HG02870 (cell line): ENCODE measurements at regions not wholly inside any gene's neighbourhood (a gene's known extent, or its start where the extent isn't known, plus 50 kb on each side); places are given as distances from the start of the nearest gene placed in this dataset.
"Not testable (repeated sequence)": the region's sequence is repeated elsewhere in the genome, so short reads cannot be mapped to it uniquely, and the experiment has no call there.

Experiments
- ATAC-seq: cut with Tn5 transposase; IDR thresholded peaks from one replicate; pipeline ENCODE4 v1.9.1; 2021; ENCODE audit warnings: mild to moderate bottlenecking, moderate library complexity; ENCODE audit not compliant: unreplicated experiment

DNA sequence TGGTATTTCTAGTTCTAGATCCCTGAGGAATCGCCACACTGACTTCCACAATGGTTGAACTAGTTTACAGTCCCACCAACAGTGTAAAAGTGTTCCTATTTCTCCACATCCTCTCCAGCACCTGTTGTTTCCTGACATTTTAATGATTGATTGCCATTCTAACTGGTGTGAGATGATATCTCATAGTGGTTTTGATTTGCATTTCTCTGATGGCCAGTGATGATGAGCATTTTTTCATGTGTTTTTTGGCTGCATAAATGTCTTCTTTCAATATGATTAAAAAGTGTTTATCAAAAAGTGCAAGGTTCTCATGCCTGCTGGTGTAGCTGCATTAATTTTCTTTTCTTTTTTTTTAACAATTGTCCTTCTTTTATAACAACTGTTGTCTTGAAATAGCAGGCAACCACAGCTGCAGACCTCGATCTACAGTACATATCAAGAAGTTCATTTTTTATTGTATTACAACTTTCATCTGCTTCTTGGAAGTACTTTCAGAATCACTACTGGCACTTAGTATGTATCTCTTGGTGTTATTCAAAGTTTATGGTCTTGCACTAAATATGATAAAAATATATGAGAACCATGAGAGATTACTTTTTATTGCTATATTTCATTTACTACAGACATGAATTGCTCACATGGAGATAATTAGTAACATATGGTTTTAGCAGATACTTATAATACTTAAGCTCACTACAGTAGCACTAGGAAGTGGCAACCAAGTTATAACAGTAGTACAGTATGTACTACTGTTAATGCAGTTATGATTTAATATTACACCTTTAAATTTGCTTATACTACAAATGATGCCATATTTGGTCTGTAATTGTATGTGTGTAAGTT, 358.0 kb downstream of the ETV1 start:
- not testable (repeated sequence) for ATAC-seq

DNA sequence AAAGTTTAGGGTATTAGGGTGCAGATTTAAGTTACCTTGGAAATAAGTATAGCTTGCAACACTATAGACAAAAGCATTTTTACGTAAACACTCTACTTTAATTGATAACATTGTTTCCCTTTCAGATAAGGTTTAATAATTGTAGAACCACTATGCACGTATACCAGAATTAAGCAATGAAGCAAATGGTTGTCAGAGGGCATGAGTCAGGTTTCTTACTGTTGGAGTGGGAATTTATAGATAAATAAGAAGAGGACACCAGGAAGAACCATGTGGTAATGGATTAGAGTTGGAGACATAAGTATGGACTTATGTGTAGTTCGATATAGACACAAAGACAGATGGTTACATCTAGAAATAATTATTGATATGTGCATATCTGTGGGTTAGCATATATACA, 355.6 kb downstream of the ETV1 start:
- no peak for ATAC-seq

DNA sequence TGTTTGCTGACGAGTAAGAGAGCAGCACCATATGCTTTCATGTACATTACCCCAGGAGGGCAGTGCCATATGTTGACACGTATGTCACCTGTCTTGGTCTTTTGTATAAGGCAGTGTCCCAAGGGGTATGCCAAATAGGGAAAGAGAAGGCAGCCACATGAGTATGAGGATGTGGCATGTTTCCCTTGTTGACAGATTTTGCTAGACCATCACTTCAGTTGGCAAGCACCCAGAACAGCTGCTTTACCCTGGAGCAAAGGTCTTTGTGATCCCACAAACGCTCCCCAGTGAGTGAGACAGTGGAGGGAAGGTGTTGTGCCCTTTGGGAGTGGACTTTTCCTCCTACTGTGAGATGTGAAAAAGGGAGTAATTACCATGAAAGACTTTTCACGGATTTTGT, 350.1 kb downstream of the ETV1 start:
- no peak for ATAC-seq

DNA sequence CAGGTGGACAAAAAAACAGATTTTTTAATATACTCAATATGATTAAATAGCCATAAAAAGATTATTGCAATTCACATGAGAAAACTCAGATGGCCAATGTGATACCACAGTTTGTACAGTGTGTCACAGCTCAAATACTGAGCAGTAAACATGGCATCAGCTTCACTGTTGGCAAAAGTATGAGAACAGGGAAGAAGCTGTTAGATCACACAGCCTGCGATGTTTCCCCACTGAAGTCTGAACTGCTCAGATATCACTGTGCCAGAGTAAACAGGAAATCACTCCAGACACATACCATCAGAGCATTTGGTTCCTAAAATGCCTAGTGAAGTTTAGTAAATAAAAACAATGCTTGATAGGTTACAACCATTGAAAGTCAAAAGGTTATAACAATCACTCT, 347.8 kb downstream of the ETV1 start:
- ATAC-seq = no peak

DNA sequence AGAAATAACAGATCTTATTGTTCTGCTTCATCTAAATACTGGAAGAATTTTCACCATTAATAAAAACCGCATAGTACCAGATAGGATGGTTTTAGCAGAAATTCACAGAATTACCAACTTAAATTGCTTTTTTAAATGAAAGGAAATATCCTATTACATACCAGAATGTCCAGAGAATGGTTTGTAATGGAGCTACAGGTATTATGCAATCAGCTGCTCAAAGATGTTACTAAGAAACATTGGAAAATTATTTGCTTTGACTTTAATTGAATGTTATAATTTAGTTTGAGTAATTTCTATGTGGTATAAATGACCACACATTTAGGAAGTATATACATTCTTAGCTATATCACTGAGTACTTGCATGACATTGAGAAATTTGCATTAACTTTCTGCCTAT, 338.3 kb downstream of the ETV1 start:
- ATAC-seq = no peak

DNA sequence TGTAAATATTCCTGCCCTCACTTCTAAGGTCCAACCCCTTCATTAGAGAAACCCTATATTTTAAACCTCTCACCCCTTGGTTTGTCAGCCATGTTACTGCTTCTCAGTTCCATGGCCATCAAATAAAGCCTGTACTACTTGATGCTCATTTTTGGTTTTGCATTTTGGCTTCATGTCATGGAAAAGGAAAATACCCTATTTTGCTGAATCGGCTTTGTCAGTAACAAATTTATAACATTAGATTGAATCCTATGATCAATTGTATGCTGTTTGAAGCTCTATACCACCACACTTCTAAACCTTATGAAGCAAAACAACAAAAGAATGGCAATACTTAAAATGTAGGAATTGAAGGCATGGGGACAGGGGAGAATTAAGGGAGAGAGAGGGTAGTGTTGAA, 333.1 kb downstream of the ETV1 start:
- no peak for ATAC-seq

DNA sequence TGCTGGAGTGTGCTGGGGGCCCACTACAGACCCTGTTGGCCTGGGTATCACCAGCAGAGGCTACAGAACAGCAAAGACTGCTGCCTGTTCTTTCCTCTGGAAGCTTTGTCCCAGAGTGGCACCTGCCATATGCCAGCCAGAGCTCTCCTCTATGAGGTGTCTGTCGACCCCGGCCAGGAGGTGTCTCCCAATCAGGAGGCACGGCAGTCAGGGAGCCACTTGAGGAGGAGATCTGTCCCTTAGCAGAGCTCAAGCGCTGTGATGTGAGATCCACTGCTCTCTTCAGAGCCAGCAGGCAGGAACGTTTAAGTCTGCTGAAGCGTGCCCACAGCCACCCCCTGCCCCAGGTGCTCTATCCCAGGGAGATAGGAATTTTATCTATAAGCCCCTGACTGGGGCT, 316.2 kb downstream of the ETV1 start:
- ATAC-seq = no peak

DNA sequence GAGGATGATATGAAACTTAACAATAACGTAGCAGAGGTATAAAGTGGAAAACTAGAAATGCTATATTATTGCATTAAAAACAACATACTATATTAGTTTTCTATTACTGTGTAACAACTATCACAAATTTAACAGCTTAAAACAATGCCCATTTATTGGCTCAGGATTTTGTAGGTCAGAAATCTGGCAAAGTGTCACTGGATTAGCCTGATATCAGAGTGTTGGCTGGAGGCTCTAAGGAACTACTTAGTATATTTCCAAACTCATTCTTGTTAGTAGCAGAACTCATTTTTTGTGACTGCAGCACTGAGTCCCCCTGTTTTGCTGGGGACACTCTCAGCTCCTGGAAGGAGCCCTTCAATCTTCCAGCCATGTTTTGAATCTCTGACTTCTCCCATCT, 306.8 kb downstream of the ETV1 start:
- no peak for ATAC-seq

DNA sequence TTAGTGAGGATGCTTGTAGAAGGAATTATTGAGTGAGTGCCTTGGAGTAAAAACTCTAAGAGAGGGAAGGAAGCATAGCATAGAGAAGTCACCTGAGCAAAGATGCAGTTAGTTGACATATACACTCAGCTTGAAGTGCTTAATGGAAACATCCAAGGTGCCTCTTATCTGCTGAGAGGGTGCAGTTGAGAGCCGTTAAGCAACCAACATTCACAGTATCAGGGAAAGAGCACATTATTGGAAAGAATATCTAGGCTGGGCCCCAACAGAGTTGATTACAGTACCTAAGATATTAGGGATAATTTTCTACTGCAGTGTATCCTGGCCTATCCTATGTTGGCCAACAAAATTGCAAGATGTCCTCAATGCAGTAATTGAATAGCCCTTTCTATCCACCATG, 302.0 kb downstream of the ETV1 start:
- no peak for ATAC-seq

DNA sequence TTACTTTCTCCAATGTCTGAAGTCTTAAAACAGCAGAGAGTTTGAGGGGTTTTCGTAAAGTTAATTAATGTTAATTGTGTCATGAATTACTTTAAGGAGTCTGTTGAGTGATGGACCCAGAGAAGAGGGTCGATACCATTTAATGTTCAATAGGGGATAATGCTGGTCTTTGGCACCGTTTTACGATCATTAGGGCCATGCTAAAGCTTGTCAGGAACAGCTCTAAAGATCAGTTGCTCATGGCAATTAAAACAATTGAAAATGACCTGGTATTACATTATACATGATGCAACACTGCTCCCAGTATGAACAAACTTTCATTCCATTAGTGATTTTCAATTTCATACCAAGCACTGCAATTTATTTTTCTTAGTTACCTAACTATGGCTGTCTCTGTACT, 296.9 kb downstream of the ETV1 start:
- ATAC-seq = no peak

DNA sequence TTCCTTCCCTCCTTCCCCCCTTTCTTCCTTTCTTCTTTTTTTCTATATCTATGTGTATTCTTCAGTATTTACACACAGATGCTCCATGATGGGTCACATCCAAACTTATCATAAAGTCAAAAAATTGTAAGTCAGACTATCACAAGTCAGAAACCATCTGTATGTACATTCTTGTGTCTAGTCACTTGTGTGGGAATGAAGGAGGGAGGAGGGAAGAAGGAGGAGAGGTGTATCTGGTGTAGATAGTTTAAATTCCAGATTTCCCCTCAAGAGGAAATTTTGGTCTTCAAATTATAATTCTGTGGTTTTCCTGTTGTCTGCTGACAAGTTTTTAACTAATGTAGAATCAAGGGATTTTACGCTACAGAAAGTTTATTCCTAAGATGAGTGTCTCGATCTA, 287.2 kb downstream of the ETV1 start:
- ATAC-seq = no peak

DNA sequence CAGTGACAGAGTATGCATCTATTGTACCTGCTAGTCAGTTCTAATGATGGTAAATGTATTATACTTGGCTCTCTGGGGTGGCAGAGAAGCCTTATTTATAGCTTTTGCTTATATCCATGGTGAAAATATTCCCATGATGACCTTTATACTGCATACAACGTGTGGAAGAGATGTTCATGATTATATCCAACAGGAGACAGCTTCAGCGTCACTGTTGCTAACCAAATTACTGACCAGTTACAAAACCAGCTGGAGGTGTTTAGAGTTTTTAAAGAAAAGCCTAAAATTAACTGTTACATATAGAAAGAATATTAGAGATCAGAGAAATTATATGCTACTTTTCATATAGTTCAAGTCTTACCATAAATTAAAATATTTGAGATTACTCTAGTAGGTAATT, 280.8 kb downstream of the ETV1 start:
- no peak for ATAC-seq

DNA sequence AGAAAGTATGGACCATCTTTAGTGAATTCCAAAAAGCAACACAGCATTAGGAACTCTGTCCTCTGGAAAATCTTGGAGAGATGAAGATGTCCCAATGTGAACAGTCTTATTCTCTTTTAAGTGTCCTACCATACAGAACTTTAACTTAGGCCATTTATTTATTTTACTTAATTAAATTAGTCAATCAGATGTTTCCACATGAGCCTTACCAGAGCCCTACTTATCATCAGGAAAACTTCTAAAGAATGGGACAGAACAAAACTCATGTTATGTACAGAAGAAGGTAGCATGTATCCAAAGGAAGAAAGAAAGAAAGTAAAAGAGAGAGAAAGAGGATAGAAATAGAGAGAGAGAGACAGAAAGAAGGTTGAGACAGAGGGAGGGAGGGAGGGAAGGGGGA, 276.4 kb downstream of the ETV1 start:
- ATAC-seq = no peak

DNA sequence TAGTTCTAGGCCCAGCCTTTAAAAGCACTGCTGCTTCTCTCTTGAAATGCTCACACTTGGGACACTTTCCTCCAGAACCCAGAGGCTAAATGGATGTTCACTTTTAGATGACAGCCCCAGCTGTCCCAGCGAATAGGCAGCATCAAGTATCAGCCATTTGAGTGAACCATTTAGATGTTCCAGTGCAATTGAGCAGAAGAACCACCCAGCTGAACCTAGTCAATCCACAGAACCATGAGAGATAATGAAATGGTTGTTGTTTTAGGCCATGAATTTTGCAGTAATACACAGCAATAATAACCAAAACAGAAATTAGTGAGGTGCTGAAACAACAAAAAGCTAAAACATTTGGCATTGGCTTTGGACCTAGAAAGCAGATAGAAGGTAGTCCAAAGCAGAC, 273.9 kb downstream of the ETV1 start:
- ATAC-seq = no peak

DNA sequence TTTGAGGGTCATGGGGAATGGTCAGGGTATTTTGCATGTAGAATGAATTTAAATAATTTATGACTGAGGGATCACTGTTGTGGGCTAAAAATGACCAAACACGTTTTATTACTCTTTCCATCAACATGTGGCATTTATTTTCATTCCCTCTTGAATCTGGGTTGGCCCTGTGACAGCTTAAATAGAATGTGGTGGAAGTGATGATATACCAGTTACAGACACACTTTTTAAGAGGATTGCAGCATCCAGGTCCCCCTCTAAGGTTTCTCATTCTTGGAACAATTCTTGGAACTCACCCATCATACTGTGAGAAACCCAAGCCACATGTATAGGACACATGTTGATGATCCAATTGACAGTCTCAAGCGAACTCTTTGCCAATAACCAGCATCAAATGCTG, 272.4 kb downstream of the ETV1 start:
- no peak for ATAC-seq

DNA sequence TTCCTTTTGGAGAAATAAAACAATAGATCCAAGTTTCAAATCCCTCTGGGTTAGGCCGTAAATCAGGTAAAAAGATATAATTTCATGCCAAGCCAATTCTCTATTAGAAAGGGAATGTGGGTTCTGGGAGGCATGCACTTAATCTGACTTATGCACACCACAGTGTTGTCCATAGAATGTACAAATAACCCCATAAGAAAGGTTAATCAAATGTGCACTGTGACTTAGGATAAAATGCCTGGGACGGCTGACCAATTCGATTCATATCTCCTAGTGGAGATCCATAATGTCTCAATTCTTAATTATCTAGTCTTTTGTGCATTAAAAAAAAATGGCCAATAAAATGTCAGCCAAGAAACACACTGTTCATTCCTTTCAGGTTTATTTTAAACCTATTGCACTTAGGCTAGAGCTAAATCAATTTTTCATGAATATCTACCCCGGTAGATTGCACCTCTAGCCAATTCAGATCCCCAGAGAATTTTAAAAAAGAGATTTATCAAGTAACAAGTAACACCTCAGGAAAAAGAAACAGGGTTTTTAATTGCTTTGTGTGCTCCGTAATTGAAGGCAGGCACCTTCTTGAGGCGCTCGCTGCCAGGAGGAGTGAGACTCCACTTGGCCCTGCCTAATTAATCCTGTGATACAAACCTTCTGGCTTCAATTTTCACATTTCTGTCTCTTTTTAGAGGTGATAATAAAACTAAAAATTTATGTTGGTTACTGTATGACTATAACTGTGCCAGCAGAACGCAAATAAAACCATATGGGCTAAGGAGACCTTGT, 265.1 kb downstream of the ETV1 start:
- ATAC-seq = no peak

DNA sequence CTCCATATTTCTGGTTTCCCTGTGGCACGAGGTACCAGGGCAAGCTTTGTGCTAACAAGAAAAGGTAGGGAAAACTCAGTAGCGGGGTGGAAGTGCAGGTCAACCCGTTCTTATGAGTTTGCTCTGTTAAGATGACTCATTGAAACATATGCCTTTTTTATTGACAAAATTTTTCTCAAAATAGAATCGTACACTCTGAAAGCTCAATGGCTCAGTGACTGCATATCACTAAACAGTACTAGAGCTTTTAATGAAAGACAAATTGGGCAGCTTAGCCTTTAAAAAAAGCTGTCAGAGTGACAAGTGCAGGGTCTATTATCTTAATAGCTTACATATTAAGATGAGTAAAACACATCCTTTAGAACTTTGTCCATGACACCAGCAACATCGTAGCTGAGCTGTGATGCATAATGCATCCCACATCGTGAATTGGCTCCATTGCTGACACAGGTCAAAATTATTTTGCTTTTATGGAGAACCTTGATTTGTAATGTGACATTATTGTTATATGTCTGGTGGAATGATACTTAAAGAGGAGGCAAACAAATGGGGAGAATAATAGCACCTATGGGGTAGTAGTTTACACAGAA, 264.4 kb downstream of the ETV1 start:
- ATAC-seq = no peak

DNA sequence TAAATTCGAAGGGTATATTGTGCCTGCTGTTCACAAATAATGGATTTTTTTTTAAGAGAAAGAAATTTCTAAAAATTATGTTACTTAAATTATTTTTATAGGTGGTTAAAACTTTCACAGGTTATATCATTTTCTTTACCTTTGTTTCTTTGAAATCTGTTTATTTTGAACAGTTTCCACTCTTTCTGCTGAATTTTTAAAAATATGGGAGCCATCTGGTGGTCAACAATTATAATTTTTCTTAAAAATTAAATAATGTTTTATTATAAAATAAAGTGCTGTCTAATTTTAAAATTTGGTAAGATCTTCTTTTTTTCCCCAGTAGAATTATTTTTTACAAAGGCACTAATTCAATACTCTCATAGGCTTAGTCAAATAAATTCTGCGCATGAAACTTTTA, 263.9 kb downstream of the ETV1 start:
- ATAC-seq = no peak

DNA sequence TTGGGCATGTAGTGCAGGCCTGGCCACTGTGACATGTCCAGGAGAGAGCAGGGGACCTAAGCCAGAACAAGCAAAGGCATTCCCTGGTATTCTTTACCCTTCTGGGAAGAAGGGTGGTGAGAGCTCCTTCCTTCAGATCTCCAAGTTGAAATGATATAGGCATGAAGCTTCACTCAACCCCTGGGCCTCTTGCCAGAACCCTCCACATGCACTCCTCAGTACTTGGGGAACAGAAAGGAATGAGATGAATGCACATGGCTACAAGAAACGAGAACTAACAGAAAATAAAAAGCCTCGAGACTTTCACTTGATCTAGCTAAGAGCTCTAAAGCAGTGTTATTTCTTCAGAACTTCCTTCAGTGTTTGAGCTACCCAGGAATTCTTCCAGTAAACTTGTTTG, 262.2 kb downstream of the ETV1 start:
- no peak for ATAC-seq

DNA sequence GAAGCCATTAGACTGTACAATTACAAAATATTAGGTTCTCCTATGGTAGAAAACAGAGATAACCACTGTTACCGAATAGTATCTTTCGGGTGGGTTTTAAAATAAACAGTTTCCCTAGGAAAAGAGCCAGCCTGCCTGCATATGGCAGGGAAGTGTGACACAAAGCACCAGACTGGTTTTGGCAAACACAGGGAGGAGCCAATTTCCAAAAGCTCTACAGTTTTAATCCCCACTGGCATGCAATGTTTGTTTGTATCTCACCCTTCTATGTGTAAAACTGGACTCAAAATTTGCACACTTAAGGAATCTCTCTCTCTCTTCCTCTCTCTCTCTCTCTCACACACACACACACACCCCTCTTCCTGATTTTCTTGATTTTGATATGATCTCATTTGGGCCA, 261.7 kb downstream of the ETV1 start:
- no peak for ATAC-seq

DNA sequence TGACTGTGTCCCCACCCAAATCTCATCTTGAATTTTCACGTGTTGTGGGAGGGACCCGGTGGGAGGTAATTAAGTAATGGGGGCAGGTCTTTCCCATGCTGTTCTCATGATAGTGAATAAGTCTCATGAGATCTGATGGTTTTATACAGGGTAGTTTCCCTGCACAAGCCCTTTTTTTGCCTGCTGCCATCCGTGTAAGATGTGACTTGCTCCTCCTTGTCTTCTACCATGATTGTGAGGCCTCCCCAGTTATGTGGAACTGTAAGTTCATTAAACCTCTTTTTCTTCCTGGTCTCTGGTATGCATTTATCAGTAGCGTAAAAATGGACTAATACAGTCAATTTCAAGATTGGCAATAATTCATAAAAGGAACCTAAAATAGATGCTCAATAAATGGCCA, 261.0 kb downstream of the ETV1 start:
- ATAC-seq = not testable (repeated sequence)

DNA sequence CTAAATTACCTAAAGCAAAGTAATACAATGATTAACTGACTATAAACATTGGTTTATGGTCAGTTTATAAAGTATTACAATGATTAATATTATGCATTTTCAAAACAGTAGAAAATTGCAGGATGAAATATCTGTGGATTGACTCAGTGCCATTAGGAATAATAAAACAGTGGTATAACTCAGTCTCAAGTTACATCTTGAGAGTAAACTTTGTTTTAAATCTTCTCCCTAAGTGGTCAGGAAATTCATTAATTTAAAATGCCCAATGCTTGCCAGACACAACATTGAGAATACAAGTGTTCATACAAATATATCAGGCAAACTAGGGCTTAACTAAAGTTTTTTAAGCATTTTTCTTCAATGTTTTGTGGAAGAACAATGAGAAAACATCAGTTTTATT, 257.8 kb downstream of the ETV1 start:
- no peak for ATAC-seq
